ENCODE measurements at regions not wholly inside any gene's neighbourhood (a gene's known extent, or its start where the extent isn't known, plus 50 kb on each side); places are given as distances from the start of the nearest gene placed in this dataset.

DNA sequence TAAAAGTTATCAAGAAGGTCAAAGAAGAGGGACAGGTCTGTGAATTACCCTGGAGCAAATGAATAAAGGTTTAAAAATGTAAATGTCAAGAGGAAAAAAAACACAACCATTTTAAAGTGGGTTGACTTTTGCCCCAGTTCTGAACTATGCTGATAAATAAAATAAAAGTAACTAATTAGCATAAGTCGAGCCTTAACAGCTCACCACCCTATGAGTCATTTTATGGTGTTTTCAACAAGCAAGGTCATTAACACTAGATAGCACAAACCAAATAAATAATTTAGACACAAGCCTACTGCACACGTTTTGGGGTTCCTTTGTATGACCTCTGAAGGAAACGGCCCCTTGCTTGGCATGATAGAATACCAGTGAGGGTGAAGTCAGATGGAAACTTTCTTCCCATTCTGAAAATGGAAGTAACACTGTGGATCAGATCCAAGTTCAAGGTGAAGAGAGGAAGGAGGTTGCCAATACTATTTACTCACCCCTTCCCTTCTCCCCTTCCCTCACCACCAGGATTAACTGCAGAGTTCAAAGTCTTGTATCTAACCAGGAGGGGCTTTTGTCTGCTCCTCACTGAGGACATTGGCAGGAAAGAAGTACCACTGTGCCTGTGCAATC lies 380.0 kb upstream of the ACVR2A start:
- TF ChIP-seq, protein P1, sequence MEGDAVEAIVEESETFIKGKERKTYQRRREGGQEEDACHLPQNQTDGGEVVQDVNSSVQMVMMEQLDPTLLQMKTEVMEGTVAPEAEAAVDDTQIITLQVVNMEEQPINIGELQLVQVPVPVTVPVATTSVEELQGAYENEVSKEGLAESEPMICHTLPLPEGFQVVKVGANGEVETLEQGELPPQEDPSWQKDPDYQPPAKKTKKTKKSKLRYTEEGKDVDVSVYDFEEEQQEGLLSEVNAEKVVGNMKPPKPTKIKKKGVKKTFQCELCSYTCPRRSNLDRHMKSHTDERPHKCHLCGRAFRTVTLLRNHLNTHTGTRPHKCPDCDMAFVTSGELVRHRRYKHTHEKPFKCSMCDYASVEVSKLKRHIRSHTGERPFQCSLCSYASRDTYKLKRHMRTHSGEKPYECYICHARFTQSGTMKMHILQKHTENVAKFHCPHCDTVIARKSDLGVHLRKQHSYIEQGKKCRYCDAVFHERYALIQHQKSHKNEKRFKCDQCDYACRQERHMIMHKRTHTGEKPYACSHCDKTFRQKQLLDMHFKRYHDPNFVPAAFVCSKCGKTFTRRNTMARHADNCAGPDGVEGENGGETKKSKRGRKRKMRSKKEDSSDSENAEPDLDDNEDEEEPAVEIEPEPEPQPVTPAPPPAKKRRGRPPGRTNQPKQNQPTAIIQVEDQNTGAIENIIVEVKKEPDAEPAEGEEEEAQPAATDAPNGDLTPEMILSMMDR (IDR thresholded peaks at IDR 0.05; ENCODE audit: low read depth, low read length, missing control alignments) = no peak
- Histone ChIP-seq H3K27me3 (replicated peaks) (no peaks in the 10 kb centered on the region), H3K27ac (no peak overlapping the region), H3K36me3 (replicated peaks) (no peaks in the 10 kb centered on the region), H3K4me3 (ENCODE audit: low read depth, low read length) (no peak overlapping the region)
- in situ Hi-C loops (cut with HindIII; ENCODE audit: low pct_ligation_motif_present, low sequenced_read_pairs) = no loop called here
- DNase-seq = no peak

DNA sequence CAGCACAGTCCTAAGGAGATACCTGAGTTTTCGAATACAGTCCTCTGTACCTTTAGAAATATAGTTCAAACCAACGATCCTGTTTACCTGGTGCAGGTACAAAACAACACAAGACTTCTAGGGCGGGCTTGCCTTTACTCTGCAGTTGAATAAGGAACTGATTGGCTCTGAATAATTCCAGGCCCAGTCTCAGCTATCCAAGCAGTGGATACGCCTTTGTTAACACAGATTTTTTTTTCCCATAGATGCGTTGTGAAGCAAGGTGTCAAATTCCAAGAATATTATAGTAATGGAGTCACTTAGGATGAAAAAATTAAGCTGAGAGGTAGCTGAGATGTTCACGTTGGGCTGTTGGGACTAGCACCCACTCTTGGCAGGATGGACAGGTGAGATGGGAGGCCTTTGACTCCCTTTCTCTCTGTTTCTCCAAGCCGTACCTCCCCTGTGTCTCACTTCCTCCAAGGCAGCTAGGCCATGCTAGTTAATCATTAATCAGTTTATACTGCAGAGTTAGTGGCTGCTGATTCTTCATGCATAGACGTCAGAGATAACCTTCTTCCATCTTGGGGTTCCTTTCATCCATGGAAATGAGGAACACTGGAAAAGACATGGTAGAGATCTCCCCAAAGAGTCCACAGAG lies 380.8 kb upstream of the ACVR2A start:
- DNase-seq = no peak
- TF ChIP-seq, protein P1 (IDR thresholded peaks at IDR 0.05; ENCODE audit: low read depth, low read length, missing control alignments) = no peak
- no peaks in the 10 kb centered on the region for H3K27me3 ChIP-seq (replicated peaks)
- no peaks in the 10 kb centered on the region for H3K36me3 ChIP-seq (replicated peaks)
- no peak overlapping the region for H3K27ac ChIP-seq
- in situ Hi-C loops (cut with HindIII; ENCODE audit: low pct_ligation_motif_present, low sequenced_read_pairs) = no loop called here
- no peak overlapping the region for H3K4me3 ChIP-seq (ENCODE audit: low read depth, low read length)

DNA sequence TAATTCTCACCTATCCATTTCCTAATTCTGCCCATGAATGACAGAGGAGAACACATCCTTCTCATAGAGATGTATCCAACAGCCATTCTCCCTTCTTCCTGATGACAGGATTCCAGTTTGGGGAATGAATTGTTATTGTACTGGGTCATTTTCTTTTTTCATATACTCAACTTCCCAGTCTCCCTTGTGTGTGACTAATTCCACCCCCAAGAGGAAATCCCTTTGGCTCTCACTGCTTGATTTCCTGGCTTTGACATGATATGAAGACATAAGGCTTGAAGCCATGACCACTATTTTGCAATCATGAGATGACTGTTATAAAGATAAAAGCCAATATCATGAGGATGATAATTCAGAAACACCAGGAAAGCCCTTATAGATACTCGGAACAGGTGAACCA lies 384.7 kb upstream of the ACVR2A start:
- no peak for DNase-seq
- in situ Hi-C loops (cut with HindIII; ENCODE audit: low pct_ligation_motif_present, low sequenced_read_pairs) = no loop called here
- no peak overlapping the region for H3K4me3 ChIP-seq (ENCODE audit: low read depth, low read length)

DNA sequence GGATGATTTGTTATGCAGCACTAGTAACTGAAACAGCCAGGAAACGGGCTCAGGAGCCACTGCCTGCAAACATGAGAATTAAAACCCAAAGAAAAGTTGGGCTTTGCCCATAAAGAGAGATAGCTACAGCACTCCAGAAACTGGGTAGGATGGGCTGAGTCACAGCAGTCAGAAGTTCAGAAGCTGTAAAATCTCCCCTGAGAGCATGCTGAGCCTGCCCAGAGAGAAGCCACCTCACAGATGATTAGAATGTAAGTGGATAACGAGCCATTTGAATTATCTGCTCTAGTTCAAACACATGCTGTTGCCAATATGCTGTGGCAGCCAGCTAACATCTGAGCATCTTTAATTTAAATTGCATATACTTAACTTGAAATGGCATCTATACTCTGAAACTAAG lies 388.1 kb upstream of the ACVR2A start:
- H3K27me3 ChIP-seq (replicated peaks) = no peaks in the 10 kb centered on the region
- TF ChIP-seq, protein P1 (IDR thresholded peaks at IDR 0.05; ENCODE audit: low read depth, low read length, missing control alignments) = no peak
- no peak overlapping the region for H3K4me3 ChIP-seq (ENCODE audit: low read depth, low read length)
- no peak overlapping the region for H3K27ac ChIP-seq
- no peaks in the 10 kb centered on the region for H3K36me3 ChIP-seq (replicated peaks)
- in situ Hi-C loops (cut with HindIII; ENCODE audit: low pct_ligation_motif_present, low sequenced_read_pairs) = no loop called here
- no peak for DNase-seq

More for the DNA sequence above, 384.7 kb upstream of the ACVR2A start:
- no peaks in the 10 kb centered on the region for H3K27me3 ChIP-seq (replicated peaks)
- TF ChIP-seq, protein P1 (IDR thresholded peaks at IDR 0.05; ENCODE audit: low read depth, low read length, missing control alignments) = no peak
- no peaks in the 10 kb centered on the region for H3K36me3 ChIP-seq (replicated peaks)
- no peak overlapping the region for H3K27ac ChIP-seq

DNA sequence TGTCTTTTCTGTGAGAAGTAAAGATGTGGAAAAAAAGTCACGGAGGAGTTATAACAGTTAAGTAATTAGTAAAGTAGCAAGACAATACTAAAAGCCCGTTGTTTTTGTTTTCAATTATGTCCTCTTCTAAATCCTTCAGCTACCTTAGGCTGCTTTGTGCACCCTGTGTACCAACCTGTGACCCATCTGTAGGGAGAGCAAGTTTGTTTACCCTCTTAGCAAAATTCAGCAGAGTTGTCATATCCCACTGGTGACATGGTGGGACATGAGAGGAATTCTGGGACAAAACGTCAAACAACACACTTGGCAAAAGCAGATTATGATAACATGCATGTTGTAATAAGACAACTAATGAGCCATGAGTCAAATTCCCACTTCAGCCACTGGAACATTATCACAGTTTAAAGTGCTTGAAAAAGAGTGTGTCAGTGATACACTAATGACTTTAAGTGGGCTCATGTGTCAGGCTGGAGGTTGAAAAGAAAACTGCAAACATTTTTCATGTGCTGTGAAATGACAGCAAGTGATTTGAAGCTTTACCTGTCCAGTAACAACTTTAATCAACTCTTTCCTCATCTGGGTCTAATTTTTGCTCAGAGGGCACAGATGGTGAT lies 392.8 kb upstream of the ACVR2A start:
- in situ Hi-C loops (cut with HindIII; ENCODE audit: low pct_ligation_motif_present, low sequenced_read_pairs) = no loop called here

More for the DNA sequence above, 392.8 kb upstream of the ACVR2A start:
- no peak overlapping the region for H3K4me3 ChIP-seq (ENCODE audit: low read depth, low read length)
- DNase-seq = no peak
- no peaks in the 10 kb centered on the region for H3K27me3 ChIP-seq (replicated peaks)
- no peaks in the 10 kb centered on the region for H3K36me3 ChIP-seq (replicated peaks)
- TF ChIP-seq, protein P1 (IDR thresholded peaks at IDR 0.05; ENCODE audit: low read depth, low read length, missing control alignments) = no peak
- no peak overlapping the region for H3K27ac ChIP-seq
